GM21619 (cell line): ENCODE measurements at regions not wholly inside any gene's neighbourhood (a gene's known extent, or its start where the extent isn't known, plus 50 kb on each side); places are given as distances from the start of the nearest gene placed in this dataset.
"Not testable (repeated sequence)": the region's sequence is repeated elsewhere in the genome, so short reads cannot be mapped to it uniquely, and the experiment has no call there.

ENCODE experiments used
- ATAC-seq: cut with Tn5 transposase; IDR thresholded peaks from one replicate; pipeline ENCODE4 v1.9.1; 2021; ENCODE audit not compliant: unreplicated experiment

GRCh38 chr16:88263681-88264287 lies 119.0 kb upstream of the ZNF469 start:
- ATAC-seq = not testable (repeated sequence)

GRCh38 chr16:88264641-88265285 lies 118.0 kb upstream of the ZNF469 start:
- ATAC-seq = peak; percentile 71

GRCh38 chr16:88265286-88265938 lies 117.3 kb upstream of the ZNF469 start:
- peak; percentile 31 for ATAC-seq

- ATAC-seq = not testable (repeated sequence)
These were observed 116.7 kb upstream of the ZNF469 start for GRCh38 chr16:88266036-88266435.

- ATAC-seq = not testable (repeated sequence)
These were observed 115.7 kb upstream of the ZNF469 start for GRCh38 chr16:88266935-88267551.

GRCh38 chr16:88268186-88268970 lies 114.4 kb upstream of the ZNF469 start:
- ATAC-seq = not testable (repeated sequence)

GRCh38 chr16:88270171-88270790 lies 112.5 kb upstream of the ZNF469 start:
- not testable (repeated sequence) for ATAC-seq

- ATAC-seq = not testable (repeated sequence)
These were observed 111.5 kb upstream of the ZNF469 start for GRCh38 chr16:88271296-88271695.

GRCh38 chr16:88271776-88272175 lies 111.0 kb upstream of the ZNF469 start:
- ATAC-seq = not testable (repeated sequence)

GRCh38 chr16:88272437-88272836 lies 110.3 kb upstream of the ZNF469 start:
- not testable (repeated sequence) for ATAC-seq

- ATAC-seq = not testable (repeated sequence)
These were observed 108.5 kb upstream of the ZNF469 start for GRCh38 chr16:88274126-88274750.

GRCh38 chr16:88274847-88275246 lies 107.9 kb upstream of the ZNF469 start:
- ATAC-seq = no peak

- ATAC-seq = not testable (repeated sequence)
These were observed 107.2 kb upstream of the ZNF469 start for GRCh38 chr16:88275336-88276122.

GRCh38 chr16:88276123-88276588 lies 106.6 kb upstream of the ZNF469 start:
- ATAC-seq = not testable (repeated sequence)

GRCh38 chr16:88276591-88276990 lies 106.2 kb upstream of the ZNF469 start:
- no peak for ATAC-seq

- ATAC-seq = no peak
These were observed 102.8 kb upstream of the ZNF469 start for GRCh38 chr16:88279998-88280397.

- no peak for ATAC-seq
These were observed 100.7 kb upstream of the ZNF469 start for GRCh38 chr16:88281858-88282563.

GRCh38 chr16:88282564-88283395 lies 100.0 kb upstream of the ZNF469 start:
- ATAC-seq = no peak
